ENCODE measurements at regions not wholly inside any gene's neighbourhood (a gene's known extent, or its start where the extent isn't known, plus 50 kb on each side); places are given as distances from the start of the nearest gene placed in this dataset.

DNA sequence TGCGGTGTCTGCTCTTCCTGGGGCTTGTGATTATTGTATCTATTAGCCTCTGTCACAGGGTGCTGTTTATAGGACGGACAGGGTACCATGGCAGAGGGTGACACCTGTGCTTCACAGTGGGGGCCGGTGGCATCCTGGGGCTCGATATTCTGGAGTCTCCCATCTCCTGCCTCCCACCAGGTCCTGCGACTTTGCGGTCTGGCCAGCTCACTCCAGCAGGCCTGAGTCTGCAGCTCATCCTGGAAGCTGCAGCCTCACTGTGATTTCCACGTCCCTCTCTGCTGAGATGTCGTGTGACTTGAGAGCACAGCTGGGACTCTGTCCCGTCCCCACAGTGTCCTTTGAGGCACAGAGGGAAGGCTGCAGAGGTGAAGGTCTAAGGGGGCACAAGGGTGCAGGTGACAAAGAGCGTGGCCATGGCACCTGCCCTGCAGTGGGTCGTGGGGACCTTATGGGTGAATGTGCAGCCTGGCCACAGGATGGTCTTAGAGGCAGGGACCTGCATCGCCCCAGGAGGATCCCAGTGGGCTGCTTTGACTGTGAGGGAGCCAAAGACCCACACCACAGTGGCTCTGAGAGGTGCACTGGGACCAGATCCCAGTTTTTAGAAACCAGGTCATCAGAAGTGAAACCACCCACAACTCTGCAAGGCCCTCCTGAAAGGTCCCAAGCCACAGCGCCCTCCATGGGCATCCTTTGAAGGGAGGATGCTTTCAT is 172.8 kb downstream of the KLF13 start:
- Histone ChIP-seq H3K27me3 (ENCODE audit: insufficient read depth, poor library complexity, severe bottlenecking) (no peaks in the 10 kb centered on the region), H3K9me3 (ENCODE audit: severe bottlenecking) (no peaks in the 10 kb centered on the region), H3K4me3 (ENCODE audit: severe bottlenecking) (no peak overlapping the region), H3K4me1 (ENCODE audit: insufficient read depth, poor library complexity, severe bottlenecking) (no peaks in the 10 kb centered on the region), H3K36me3 (ENCODE audit: low read depth) (no peaks in the 10 kb centered on the region), H3K27ac (ENCODE audit: poor library complexity, severe bottlenecking) (no peak overlapping the region)
- DNase-seq (ENCODE audit: low spot score): no peak
- ATAC-seq (ENCODE audit: low read depth): no peak
- TF ChIP-seq, protein P1, sequence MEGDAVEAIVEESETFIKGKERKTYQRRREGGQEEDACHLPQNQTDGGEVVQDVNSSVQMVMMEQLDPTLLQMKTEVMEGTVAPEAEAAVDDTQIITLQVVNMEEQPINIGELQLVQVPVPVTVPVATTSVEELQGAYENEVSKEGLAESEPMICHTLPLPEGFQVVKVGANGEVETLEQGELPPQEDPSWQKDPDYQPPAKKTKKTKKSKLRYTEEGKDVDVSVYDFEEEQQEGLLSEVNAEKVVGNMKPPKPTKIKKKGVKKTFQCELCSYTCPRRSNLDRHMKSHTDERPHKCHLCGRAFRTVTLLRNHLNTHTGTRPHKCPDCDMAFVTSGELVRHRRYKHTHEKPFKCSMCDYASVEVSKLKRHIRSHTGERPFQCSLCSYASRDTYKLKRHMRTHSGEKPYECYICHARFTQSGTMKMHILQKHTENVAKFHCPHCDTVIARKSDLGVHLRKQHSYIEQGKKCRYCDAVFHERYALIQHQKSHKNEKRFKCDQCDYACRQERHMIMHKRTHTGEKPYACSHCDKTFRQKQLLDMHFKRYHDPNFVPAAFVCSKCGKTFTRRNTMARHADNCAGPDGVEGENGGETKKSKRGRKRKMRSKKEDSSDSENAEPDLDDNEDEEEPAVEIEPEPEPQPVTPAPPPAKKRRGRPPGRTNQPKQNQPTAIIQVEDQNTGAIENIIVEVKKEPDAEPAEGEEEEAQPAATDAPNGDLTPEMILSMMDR (IDR thresholded peaks at IDR 0.05; ENCODE audit: poor library complexity, severe bottlenecking): no peak

DNA sequence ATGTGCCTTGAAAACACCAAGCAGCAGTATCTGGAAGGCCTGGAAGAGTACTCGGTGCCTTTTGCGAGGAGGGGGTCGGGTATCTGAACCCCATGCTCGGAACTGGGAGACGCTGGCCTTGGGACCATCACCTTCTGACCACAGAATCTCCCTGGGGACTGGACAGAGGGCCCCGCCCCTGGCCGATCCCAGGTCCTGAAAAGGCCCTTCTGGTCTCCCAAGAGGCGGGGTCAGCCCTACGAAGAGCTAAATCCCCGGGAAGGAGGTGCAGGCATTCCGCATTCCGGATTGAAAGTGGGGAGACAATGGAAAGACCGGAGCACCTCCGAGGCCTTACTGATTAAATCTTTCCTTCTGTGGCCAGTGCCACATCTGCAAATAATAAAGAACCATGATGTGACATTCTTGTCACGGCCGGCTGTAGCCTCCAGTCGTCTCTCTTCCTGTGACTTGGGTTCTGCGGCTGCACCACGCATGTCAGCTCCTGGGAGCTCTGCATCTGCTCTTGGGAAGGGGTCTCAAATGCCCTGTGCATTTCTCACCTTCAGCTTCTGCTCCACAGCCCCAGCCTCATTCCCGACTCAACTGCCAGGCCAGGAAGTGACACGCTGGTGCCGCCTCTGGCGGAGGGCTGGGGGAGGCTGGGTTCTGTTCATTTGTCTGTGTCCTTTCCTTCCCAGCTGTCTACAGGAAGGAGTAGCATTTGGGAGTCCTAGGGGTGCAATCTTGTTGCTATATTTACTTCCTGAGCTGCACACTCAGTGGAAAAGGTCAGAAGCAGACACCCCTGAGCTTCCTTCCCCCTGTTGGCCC is 173.5 kb downstream of the KLF13 start:
- peaks cover 4% of the 10 kb centered on the region for H3K4me1 ChIP-seq (ENCODE audit: insufficient read depth, poor library complexity, severe bottlenecking)
- no peak for ATAC-seq (ENCODE audit: low read depth)
- H3K4me3 ChIP-seq (ENCODE audit: severe bottlenecking): no peak overlapping the region
- no peaks in the 10 kb centered on the region for H3K9me3 ChIP-seq (ENCODE audit: severe bottlenecking)
- H3K36me3 ChIP-seq (ENCODE audit: low read depth): no peaks in the 10 kb centered on the region
- no peak overlapping the region for H3K27ac ChIP-seq (ENCODE audit: poor library complexity, severe bottlenecking)
- TF ChIP-seq, protein P1 (IDR thresholded peaks at IDR 0.05; ENCODE audit: poor library complexity, severe bottlenecking): no peak
- no peaks in the 10 kb centered on the region for H3K27me3 ChIP-seq (ENCODE audit: insufficient read depth, poor library complexity, severe bottlenecking)
- DNase-seq (ENCODE audit: low spot score): no peak

DNA sequence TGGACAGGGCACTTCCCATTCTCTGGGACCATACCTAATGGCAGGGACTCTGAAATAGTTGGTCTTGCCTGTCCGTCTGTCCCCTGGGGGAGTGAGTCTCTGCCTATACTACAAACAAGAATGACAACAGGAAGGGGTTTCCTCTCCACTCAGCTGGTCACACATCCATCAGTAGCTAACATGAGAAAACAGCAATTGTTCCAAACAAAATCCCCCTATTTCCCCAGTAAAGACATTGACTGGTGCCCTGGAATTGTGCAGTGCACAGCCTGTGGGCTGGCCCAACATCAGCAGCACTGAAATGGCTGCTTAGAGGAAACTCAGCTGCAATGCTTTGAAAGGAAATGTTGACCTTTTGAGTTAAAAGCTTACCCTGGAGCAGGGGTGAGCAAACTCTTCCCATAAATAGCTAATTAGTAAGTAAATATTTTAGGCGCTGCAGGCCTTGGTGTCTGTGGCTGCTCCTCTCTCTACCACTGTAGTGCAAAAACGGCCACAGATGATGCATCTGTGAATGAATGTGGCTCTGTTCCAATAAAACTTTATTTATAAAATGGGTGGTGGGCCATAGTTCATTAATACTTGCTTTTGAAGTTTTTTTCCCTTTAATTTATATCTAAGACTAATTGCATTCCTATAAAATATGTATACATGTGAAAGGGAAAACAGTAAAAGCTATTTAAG is 174.3 kb downstream of the KLF13 start:
- Histone ChIP-seq H3K27ac (ENCODE audit: poor library complexity, severe bottlenecking) (no peak overlapping the region), H3K9me3 (ENCODE audit: severe bottlenecking) (no peaks in the 10 kb centered on the region), H3K4me1 (ENCODE audit: insufficient read depth, poor library complexity, severe bottlenecking) (peaks cover 4% of the 10 kb centered on the region), H3K27me3 (ENCODE audit: insufficient read depth, poor library complexity, severe bottlenecking) (no peaks in the 10 kb centered on the region), H3K36me3 (ENCODE audit: low read depth) (no peaks in the 10 kb centered on the region), H3K4me3 (ENCODE audit: severe bottlenecking) (no peak overlapping the region)
- ATAC-seq (ENCODE audit: low read depth): no peak
- no peak for DNase-seq (ENCODE audit: low spot score)
- TF ChIP-seq, protein P1 (IDR thresholded peaks at IDR 0.05; ENCODE audit: poor library complexity, severe bottlenecking): no peak

DNA sequence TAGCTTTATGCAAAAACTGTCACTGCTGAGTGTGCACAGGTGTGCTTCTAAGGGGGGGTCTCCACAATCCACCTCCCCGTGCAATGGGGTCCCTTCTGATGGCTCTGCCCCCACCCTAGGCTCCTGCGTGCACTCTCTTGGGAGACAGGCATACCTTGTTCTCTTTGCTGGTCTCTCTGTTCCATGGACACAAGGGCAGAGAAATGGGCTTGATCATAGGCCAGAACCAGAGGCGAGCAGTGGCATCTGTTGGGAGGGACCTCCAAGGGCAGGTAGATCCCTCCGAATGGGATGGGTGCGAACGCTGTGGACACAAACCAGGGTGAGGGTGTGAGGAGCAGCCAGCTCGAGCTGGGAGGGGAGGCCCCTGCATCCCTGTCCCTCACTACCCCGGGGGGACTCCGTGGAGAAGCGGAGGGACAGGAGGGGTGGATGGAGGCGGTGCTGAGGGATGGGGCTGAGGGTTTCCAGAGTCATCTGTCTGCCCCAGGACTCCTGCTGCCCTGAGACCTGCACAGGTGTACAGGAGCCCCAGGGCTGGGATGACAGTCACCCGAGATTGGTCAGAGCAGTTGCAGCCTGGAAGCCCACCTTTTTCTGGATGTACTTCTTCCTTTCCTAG is 175.0 kb downstream of the KLF13 start:
- Histone ChIP-seq H3K9me3 (ENCODE audit: severe bottlenecking) (no peaks in the 10 kb centered on the region), H3K4me3 (ENCODE audit: severe bottlenecking) (no peak overlapping the region), H3K27ac (ENCODE audit: poor library complexity, severe bottlenecking) (no peak overlapping the region), H3K4me1 (ENCODE audit: insufficient read depth, poor library complexity, severe bottlenecking) (peaks cover 4% of the 10 kb centered on the region), H3K27me3 (ENCODE audit: insufficient read depth, poor library complexity, severe bottlenecking) (no peaks in the 10 kb centered on the region), H3K36me3 (ENCODE audit: low read depth) (no peaks in the 10 kb centered on the region)
- DNase-seq (ENCODE audit: low spot score) (no peak), ATAC-seq (ENCODE audit: low read depth) (no peak)
- TF ChIP-seq, protein P1 (IDR thresholded peaks at IDR 0.05; ENCODE audit: poor library complexity, severe bottlenecking): no peak
